Brain microvascular endothelial cell (primary cell): ENCODE measurements at regions not wholly inside any gene's neighbourhood (a gene's known extent, or its start where the extent isn't known, plus 50 kb on each side); places are given as distances from the start of the nearest gene placed in this dataset.

Experiments
- DNase-seq: peaks from one replicate; pipeline ENCODE4 v3.0.0-alpha.2; 2020
- H3K27ac ChIP-seq: fragments of 250-450 bp; sonication (Bioruptor Pico); 2 replicates; pipeline ENCODE4 v1.5.1; 2020; ENCODE audit warnings: mild to moderate bottlenecking, moderate library complexity
- H3K27me3 ChIP-seq: fragments of 250-450 bp; sonication (Bioruptor Pico); replicated peaks from 2 replicates; pipeline ENCODE4 v1.5.1; 2020; ENCODE audit warnings: mild to moderate bottlenecking
- H3K36me3 ChIP-seq: fragments of 250-450 bp; sonication (Bioruptor Pico); replicated peaks from 2 replicates; pipeline ENCODE4 v1.5.1; 2020; ENCODE audit warnings: mild to moderate bottlenecking
- H3K4me3 ChIP-seq: 2 replicates; pipeline ENCODE4 v1.5.1; 2011; ENCODE audit warnings: low read depth, mild to moderate bottlenecking, control low read depth, low read length, moderate library complexity
- in situ Hi-C: cut with HindIII; loops from 2 replicates; pipeline ENCODE4 v1.10.0; 2017; ENCODE audit warnings: low sequenced_read_pairs, low pct_ligation_motif_present
- TF ChIP-seq, protein P1 (sequence below): IDR thresholded peaks from 2 replicates; pipeline ENCODE4 v1.5.1; 2011; ENCODE audit warnings: low read depth, mild to moderate bottlenecking, moderate library complexity, low read length, control low read depth, inconsistent platforms; ENCODE audit errors: missing control alignments

GRCh38 chr10:88122576-88122975 lies 259.2 kb downstream of the PTEN start:
- no peaks in the 10 kb centered on the region for H3K36me3 ChIP-seq
- TF ChIP-seq, protein P1, sequence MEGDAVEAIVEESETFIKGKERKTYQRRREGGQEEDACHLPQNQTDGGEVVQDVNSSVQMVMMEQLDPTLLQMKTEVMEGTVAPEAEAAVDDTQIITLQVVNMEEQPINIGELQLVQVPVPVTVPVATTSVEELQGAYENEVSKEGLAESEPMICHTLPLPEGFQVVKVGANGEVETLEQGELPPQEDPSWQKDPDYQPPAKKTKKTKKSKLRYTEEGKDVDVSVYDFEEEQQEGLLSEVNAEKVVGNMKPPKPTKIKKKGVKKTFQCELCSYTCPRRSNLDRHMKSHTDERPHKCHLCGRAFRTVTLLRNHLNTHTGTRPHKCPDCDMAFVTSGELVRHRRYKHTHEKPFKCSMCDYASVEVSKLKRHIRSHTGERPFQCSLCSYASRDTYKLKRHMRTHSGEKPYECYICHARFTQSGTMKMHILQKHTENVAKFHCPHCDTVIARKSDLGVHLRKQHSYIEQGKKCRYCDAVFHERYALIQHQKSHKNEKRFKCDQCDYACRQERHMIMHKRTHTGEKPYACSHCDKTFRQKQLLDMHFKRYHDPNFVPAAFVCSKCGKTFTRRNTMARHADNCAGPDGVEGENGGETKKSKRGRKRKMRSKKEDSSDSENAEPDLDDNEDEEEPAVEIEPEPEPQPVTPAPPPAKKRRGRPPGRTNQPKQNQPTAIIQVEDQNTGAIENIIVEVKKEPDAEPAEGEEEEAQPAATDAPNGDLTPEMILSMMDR = no peak
- no peak overlapping the region for H3K4me3 ChIP-seq
- H3K27me3 ChIP-seq = no peaks in the 10 kb centered on the region
- in situ Hi-C loops = no loop called here
- no peak overlapping the region for H3K27ac ChIP-seq
- no peak for DNase-seq

GRCh38 chr10:88125766-88126165 lies 262.3 kb downstream of the PTEN start:
- no peak overlapping the region for H3K4me3 ChIP-seq
- H3K36me3 ChIP-seq = no peaks in the 10 kb centered on the region
- H3K27me3 ChIP-seq = no peaks in the 10 kb centered on the region
- in situ Hi-C loops = no loop called here
- H3K27ac ChIP-seq = no peak overlapping the region
- TF ChIP-seq, protein P1 = no peak
- no peak for DNase-seq

DNA sequence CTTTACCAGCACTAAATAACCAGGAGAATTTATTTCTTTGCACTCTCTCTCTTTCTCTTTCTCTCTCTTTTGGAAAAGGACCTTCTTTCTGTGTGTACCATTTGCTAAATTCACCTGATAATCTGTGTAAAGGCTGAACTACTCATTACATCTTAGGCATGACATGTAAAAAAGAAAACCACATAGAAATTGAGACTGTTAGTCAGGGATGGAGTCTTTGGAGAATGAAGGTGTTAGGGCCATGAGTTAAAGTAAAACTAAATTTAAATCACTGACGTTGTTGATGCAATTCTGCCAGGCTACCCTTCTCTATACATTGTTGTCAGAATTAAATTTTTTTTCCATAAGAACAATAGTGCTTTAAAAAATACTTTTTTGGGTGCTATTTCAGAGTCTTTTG lies 263.3 kb downstream of the PTEN start:
- H3K27me3 ChIP-seq = no peaks in the 10 kb centered on the region
- no peak overlapping the region for H3K27ac ChIP-seq
- in situ Hi-C loops = no loop called here
- no peaks in the 10 kb centered on the region for H3K36me3 ChIP-seq
- H3K4me3 ChIP-seq = no peak overlapping the region
- TF ChIP-seq, protein P1 = no peak
- DNase-seq = no peak

- TF ChIP-seq, protein P1 = no peak
- Histone ChIP-seq H3K27ac (no peak overlapping the region), H3K36me3 (no peaks in the 10 kb centered on the region), H3K27me3 (no peaks in the 10 kb centered on the region), H3K4me3 (no peak overlapping the region)
- in situ Hi-C loops = no loop called here
- DNase-seq = no peak
Measured at GRCh38 chr10:88127269-88127668, 263.8 kb downstream of the PTEN start.

- no peak for DNase-seq
- no peak overlapping the region for H3K4me3 ChIP-seq
- TF ChIP-seq, protein P1 = no peak
- in situ Hi-C loops = no loop called here
- H3K27me3 ChIP-seq = no peaks in the 10 kb centered on the region
- H3K27ac ChIP-seq = no peak overlapping the region
- no peaks in the 10 kb centered on the region for H3K36me3 ChIP-seq
Measured at GRCh38 chr10:88127766-88128165, 264.3 kb downstream of the PTEN start.

DNA sequence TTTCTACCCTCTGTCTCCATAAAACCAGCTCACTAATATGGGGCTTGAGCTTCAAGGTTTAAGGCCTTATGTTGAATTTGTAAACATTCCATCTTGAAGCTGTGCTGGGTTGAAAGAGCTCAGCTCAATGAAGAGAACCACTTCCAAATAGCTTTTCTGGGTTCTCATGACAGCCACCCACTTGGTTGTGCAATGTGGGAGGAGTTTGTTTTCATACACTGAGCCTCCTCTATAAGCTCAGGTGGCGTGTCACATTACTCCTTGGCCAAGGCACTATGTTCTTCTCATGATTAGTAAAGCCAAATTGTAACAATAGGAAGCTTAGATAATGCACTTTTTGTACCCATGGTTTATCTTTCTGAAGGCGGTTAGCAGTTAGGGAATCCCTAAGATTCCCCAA lies 265.6 kb downstream of the PTEN start:
- no peak for DNase-seq
- H3K36me3 ChIP-seq = no peaks in the 10 kb centered on the region
- no peak overlapping the region for H3K4me3 ChIP-seq
- no peaks in the 10 kb centered on the region for H3K27me3 ChIP-seq
- in situ Hi-C loops = no loop called here
- TF ChIP-seq, protein P1 = no peak
- H3K27ac ChIP-seq = no peak overlapping the region
